BLaER1 treated with 17β-estradiol and CSF1 and Interleukin-3, amounts not matched to agents 10 nM and 100 nM (cell line): ENCODE measurements at regions not wholly inside any gene's neighbourhood (a gene's known extent, or its start where the extent isn't known, plus 50 kb on each side); places are given as distances from the start of the nearest gene placed in this dataset.
"Not testable (repeated sequence)": the region's sequence is repeated elsewhere in the genome, so short reads cannot be mapped to it uniquely, and the experiment has no call there.

ENCODE experiments used
- H3K27ac ChIP-seq, 11 experiments: shearing (Covaris generic); formaldehyde crosslinking; 2 replicates each; pipeline ENCODE4 v1.8.1; 2022
- H3K27me3 ChIP-seq, 11 experiments: shearing (Covaris generic); formaldehyde crosslinking; 2 replicates each; pipeline ENCODE4 v1.8.1; 2022
- H3K36me3 ChIP-seq, 11 experiments: shearing (Covaris generic); formaldehyde crosslinking; 2 replicates each; pipeline ENCODE4 v1.8.1; 2022
- H3K4me1 ChIP-seq, 10 experiments: shearing (Covaris generic); formaldehyde crosslinking; 2 replicates each; pipeline ENCODE4 v1.8.1; 2022
- H3K4me2 ChIP-seq, 11 experiments: shearing (Covaris generic); formaldehyde crosslinking; 2 replicates each; pipeline ENCODE4 v1.8.1; 2022
- H3K4me3 ChIP-seq, 10 experiments: shearing (Covaris generic); formaldehyde crosslinking; 2 replicates each; pipeline ENCODE4 v1.8.1; 2022
- H3K9ac ChIP-seq, 11 experiments: shearing (Covaris generic); formaldehyde crosslinking; 2 replicates each; pipeline ENCODE4 v1.8.1; 2022
- H3K9me3 ChIP-seq, 11 experiments: shearing (Covaris generic); formaldehyde crosslinking; replicated peaks in 1 of 11; 2 replicates each; pipeline ENCODE4 v1.8.1; 2022
- H4K20me1 ChIP-seq, 11 experiments: shearing (Covaris generic); formaldehyde crosslinking; 2 replicates each; pipeline ENCODE4 v1.8.1; 2022
- Cebpa-rat ChIP-seq, 11 experiments: shearing (Covaris generic); IDR thresholded peaks; 2 replicates each; pipeline ENCODE4 v1.8.1; 2022

DNA sequence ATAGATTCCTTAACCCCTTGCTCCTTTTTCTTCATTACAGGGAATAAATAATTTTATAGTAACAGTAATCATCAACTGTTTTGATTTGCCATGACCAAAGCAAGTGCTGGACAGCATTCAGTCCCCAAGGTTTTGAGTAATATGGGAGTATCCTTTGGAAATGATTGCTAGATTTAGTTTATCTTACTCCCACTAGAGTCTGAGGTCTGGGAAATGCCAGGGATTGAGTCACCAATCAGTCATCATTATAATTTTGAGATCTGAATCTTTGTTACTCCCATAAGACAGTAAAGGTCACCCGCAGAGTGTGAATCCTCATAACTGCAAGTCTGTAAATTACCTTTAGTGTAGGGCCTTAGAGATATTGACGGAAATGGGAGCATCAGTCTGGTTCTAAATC lies 133.7 kb upstream of the SEMA3E start:
- H3K4me2 ChIP-seq, result no peak overlapping the region
- H3K4me1 ChIP-seq, result no peaks in the 10 kb centered on the region
- H3K36me3 ChIP-seq, result no peaks in the 10 kb centered on the region
- no peaks in the 10 kb centered on the region for H4K20me1 ChIP-seq
- no peak for TF ChIP-seq Cebpa-rat (IDR thresholded peaks at IDR 0.05)
- no peak overlapping the region for H3K4me3 ChIP-seq
- no peaks in the 10 kb centered on the region for H3K27me3 ChIP-seq
- H3K9ac ChIP-seq, result no peak overlapping the region
- no peak overlapping the region for H3K27ac ChIP-seq
- H3K9me3 ChIP-seq, result no peaks in the 10 kb centered on the region

DNA sequence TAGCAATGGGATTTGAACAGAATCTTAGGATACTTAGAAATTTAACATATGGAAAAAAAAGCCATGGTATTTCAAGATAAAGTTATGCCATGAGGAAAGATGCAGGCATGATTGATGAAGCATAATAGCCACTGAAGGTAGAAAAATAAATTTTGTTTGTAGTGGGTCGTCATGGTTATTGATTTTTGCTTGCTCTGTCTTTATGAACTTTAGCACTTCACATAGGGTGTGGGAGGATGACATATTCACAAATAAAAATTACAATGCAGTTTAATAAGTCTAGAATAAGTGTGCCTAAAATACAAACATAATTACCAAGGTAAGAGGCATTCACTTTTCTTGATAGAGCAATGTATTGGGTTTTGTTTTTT lies 129.1 kb upstream of the SEMA3E start:
- H3K4me1 ChIP-seq, result no peaks in the 10 kb centered on the region
- no peak overlapping the region for H3K9ac ChIP-seq
- H3K4me2 ChIP-seq, result no peak overlapping the region
- no peaks in the 10 kb centered on the region for H3K9me3 ChIP-seq
- no peaks in the 10 kb centered on the region for H3K27me3 ChIP-seq
- H3K36me3 ChIP-seq, result no peaks in the 10 kb centered on the region
- H4K20me1 ChIP-seq, result no peaks in the 10 kb centered on the region
- no peak overlapping the region for H3K27ac ChIP-seq
- TF ChIP-seq Cebpa-rat (IDR thresholded peaks at IDR 0.05), result no peak
- H3K4me3 ChIP-seq, result no peak overlapping the region

DNA sequence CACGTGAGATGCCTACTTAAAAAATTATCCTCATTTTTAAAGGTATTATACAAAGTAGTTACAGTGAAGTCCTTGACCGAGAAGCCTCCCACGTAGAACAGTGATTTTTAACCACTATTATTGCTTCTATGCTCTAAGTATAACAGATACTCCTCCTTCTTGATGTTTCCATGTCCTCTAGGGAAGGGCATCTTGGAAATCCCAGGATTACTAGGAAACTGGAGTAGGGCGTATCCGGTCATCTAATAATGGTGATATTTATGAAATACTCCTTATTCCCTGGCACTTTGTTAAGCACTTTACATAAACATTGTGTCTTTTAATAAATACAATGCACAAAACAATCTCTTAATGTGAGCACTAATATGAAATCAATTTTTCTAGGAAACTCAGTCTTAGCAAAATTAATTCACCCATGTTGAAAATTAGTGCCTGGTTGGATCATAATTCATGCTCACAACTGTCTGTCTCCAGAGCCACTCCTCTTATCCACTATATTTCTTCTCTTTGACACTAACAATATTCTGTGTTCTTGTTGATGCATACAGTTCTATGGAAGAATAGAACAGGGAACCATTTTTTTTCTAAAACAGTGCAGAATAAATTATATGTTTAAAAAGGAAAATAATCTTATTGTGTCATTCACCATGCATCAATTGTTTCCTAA lies 128.6 kb upstream of the SEMA3E start:
- no peaks in the 10 kb centered on the region for H4K20me1 ChIP-seq
- no peaks in the 10 kb centered on the region for H3K27me3 ChIP-seq
- no peak for TF ChIP-seq Cebpa-rat (IDR thresholded peaks at IDR 0.05)
- no peaks in the 10 kb centered on the region for H3K9me3 ChIP-seq
- no peaks in the 10 kb centered on the region for H3K4me1 ChIP-seq
- H3K36me3 ChIP-seq, result no peaks in the 10 kb centered on the region
- no peak overlapping the region for H3K27ac ChIP-seq
- H3K9ac ChIP-seq, result no peak overlapping the region
- H3K4me2 ChIP-seq, result no peak overlapping the region
- H3K4me3 ChIP-seq, result no peak overlapping the region

GRCh38 chr7:83769407-83769806 lies 120.5 kb upstream of the SEMA3E start:
- Histone ChIP-seq H3K9me3 (no peaks in the 10 kb centered on the region), H3K9ac (no peak overlapping the region), H4K20me1 (no peaks in the 10 kb centered on the region), H3K27ac (no peak overlapping the region), H3K4me1 (no peaks in the 10 kb centered on the region), H3K36me3 (no peaks in the 10 kb centered on the region), H3K27me3 (no peaks in the 10 kb centered on the region), H3K4me3 (no peak overlapping the region), H3K4me2 (no peak overlapping the region)
- no peak for TF ChIP-seq Cebpa-rat (IDR thresholded peaks at IDR 0.05)

- Histone ChIP-seq H3K36me3 (no peaks in the 10 kb centered on the region), H3K9ac (no peak overlapping the region), H3K4me2 (no peak overlapping the region), H4K20me1 (no peaks in the 10 kb centered on the region), H3K4me1 (no peaks in the 10 kb centered on the region), H3K9me3 (peaks cover 5 to 20% (median 12%) of the 10 kb centered on the region in 11 experiments; a peak in 21 of 22 replicates), H3K27ac (no peak overlapping the region), H3K27me3 (no peaks in the 10 kb centered on the region), H3K4me3 (no peak overlapping the region)
- no peak for TF ChIP-seq Cebpa-rat (IDR thresholded peaks at IDR 0.05)
Observed at GRCh38 chr7:83751217-83751616, 102.3 kb upstream of the SEMA3E start.

- no peak overlapping the region for H3K4me2 ChIP-seq
- no peaks in the 10 kb centered on the region for H3K4me1 ChIP-seq
- H3K27me3 ChIP-seq, result no peaks in the 10 kb centered on the region
- no peak for TF ChIP-seq Cebpa-rat (IDR thresholded peaks at IDR 0.05)
- peaks cover 5 to 18% (median 12%) of the 10 kb centered on the region in 11 experiments; a peak in 21 of 22 replicates for H3K9me3 ChIP-seq
- no peak overlapping the region for H3K4me3 ChIP-seq
- H3K27ac ChIP-seq, result no peak overlapping the region
- H4K20me1 ChIP-seq, result no peaks in the 10 kb centered on the region
- no peak overlapping the region for H3K9ac ChIP-seq
- H3K36me3 ChIP-seq, result no peaks in the 10 kb centered on the region
Observed at GRCh38 chr7:83749495-83749894, 100.6 kb upstream of the SEMA3E start.

DNA sequence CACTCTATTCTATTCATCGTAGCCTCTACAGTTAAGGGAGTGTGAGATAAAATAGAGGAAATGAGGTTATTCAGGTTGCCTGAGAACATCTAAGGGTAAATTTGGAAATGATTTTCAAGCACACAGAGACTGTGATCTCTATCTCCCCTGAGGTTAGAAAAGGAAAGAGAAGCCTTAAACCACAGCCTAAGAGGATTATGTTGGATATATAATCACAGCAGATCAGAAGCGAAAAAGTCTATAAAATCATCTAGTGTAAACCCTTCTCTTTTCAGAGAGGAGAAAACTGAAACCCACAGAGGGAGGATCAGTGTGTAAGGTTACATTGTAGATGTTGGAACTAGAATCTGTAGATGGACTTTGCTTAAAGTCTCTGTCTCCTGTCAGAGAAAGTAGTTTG lies 90.6 kb upstream of the SEMA3E start:
- Histone ChIP-seq H4K20me1 (no peaks in the 10 kb centered on the region), H3K4me3 (no peak overlapping the region), H3K36me3 (no peaks in the 10 kb centered on the region), H3K4me1 (peaks cover 0 to 13% (median 5%) of the 10 kb centered on the region in 10 experiments; a peak in 9 of 20 replicates), H3K9ac (no peak overlapping the region), H3K4me2 (peak overlapping the region in 3 of 11 experiments; percentile 9 to 26 (median 10); a peak in 4 of 22 replicates), H3K27ac (no peak overlapping the region), H3K9me3 (no peaks in the 10 kb centered on the region), H3K27me3 (no peaks in the 10 kb centered on the region)
- TF ChIP-seq Cebpa-rat (IDR thresholded peaks at IDR 0.05), result no peak

- no peak overlapping the region for H3K27ac ChIP-seq
- H3K4me3 ChIP-seq, result no peak overlapping the region
- H3K4me2 ChIP-seq, result no peak overlapping the region
- H4K20me1 ChIP-seq, result no peaks in the 10 kb centered on the region
- H3K9me3 ChIP-seq, result no peaks in the 10 kb centered on the region
- H3K9ac ChIP-seq, result no peak overlapping the region
- TF ChIP-seq Cebpa-rat (IDR thresholded peaks at IDR 0.05), result no peak
- peaks cover 0 to 13% (median 5%) of the 10 kb centered on the region in 10 experiments; a peak in 9 of 20 replicates for H3K4me1 ChIP-seq
- H3K36me3 ChIP-seq, result no peaks in the 10 kb centered on the region
- no peaks in the 10 kb centered on the region for H3K27me3 ChIP-seq
Observed at GRCh38 chr7:83738291-83738835, 89.4 kb upstream of the SEMA3E start.

DNA sequence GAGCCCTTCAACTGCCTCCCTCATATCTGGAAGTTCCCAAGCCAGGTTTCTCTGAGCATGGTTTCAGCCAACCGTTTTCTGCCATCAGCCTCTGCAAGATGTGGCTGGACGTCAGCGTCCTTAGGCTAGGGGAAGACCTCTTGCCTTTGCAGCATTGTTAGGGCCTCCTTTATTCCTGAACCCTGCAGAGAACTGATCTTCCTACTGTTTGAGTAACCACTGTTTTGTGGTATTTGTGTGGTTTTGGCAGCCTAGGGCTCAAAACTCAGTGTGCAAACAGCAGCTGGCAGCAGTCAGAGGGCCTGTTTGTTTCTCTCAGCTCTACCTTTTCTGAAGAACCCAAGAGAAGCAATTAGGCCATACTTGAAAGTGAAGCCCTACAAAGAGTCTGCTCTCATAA lies 83.4 kb upstream of the SEMA3E start:
- Histone ChIP-seq H4K20me1 (no peaks in the 10 kb centered on the region), H3K9me3 (no peaks in the 10 kb centered on the region), H3K9ac (no peak overlapping the region), H3K4me1 (peaks cover 0 to 9% (median 7%) of the 10 kb centered on the region in 10 experiments; a peak in 5 of 20 replicates), H3K27ac (no peak overlapping the region), H3K36me3 (no peaks in the 10 kb centered on the region), H3K4me2 (peak overlapping the region in 3 of 11 experiments; percentile 11 to 24 (median 17); a peak in 2 of 22 replicates), H3K27me3 (no peaks in the 10 kb centered on the region), H3K4me3 (no peak overlapping the region)
- no peak for TF ChIP-seq Cebpa-rat (IDR thresholded peaks at IDR 0.05)

DNA sequence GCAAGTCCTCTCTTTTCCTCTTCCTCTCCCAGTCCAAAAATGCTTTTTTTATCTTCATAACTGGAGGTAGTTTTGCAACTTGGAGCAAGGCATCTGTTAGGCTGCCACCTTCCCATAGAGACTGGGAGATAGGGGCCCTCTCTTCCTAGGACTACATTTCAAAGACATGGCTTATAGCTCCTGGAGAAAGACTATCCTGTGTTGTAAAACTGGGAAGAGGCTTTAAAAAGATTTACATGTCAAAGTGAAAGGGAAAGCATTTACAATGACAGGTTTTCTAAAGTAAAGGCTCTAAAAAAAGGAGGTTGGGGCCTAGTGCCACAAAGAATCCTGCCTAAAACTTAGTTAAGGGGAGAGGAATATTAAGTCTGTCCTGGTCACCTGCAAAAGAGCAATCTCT lies 82.2 kb upstream of the SEMA3E start:
- TF ChIP-seq Cebpa-rat (IDR thresholded peaks at IDR 0.05), result no peak
- H3K36me3 ChIP-seq, result no peaks in the 10 kb centered on the region
- no peaks in the 10 kb centered on the region for H3K27me3 ChIP-seq
- peaks cover 0 to 9% (median 7%) of the 10 kb centered on the region in 10 experiments; a peak in 5 of 20 replicates for H3K4me1 ChIP-seq
- H3K9me3 ChIP-seq, result no peaks in the 10 kb centered on the region
- H3K27ac ChIP-seq, result no peak overlapping the region
- H3K4me2 ChIP-seq, result no peak overlapping the region
- H3K4me3 ChIP-seq, result no peak overlapping the region
- no peak overlapping the region for H3K9ac ChIP-seq
- H4K20me1 ChIP-seq, result no peaks in the 10 kb centered on the region

DNA sequence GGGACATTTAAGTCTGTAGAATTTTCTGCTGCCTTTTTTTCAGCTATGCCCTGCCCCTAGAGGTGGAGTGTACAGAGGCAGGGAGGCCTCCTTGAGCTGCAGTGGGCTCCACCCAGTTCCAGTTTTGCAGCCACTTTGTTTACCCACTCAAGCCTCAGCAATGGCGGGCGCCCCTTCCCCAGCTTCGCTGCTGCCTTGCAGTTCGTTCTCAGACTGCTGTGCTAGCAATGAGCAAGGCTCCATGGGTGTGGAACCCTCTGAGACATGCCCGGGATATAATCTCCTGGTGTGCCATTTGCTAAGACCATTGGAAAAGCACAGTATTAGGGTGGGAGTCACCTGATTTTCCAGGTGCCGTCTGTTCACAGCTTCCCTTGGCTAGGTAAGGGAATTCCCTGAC lies 68.0 kb upstream of the SEMA3E start:
- not testable (repeated sequence) for H4K20me1 ChIP-seq, H3K9ac ChIP-seq, H3K4me1 ChIP-seq

More for the DNA sequence above, 68.0 kb upstream of the SEMA3E start:
- not testable (repeated sequence) for H3K27me3 ChIP-seq, H3K36me3 ChIP-seq, H3K4me2 ChIP-seq, H3K9me3 ChIP-seq, H3K27ac ChIP-seq, H3K4me3 ChIP-seq
